DMS153 (cell line): ENCODE measurements at regions not wholly inside any gene's neighbourhood (a gene's known extent, or its start where the extent isn't known, plus 50 kb on each side); places are given as distances from the start of the nearest gene placed in this dataset.
"Not testable (repeated sequence)": the region's sequence is repeated elsewhere in the genome, so short reads cannot be mapped to it uniquely, and the experiment has no call there.

ENCODE experiments used
- DNase-seq: peaks from one replicate; lab custom pipeline; 2025; lab: John Stamatoyannopoulos, UW

DNA sequence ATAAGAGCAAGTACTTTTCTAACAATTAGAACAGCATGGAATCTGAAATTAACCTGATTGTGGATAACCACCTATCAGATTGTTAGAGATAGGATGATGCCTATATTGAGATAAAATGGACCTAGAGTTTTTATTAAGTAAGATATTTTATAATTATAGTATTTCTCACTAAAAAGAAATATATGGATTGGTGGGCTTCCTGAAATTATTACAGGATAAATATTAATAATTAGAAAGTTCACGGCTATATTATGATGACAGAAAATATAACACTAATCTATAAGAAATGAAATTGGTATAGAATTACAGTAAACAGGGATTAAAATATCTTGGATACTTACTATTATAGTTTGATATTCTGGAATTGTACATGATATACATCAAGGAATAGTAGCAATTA, 378.0 kb upstream of the SPRY2 start:
- DNase-seq = no peak

DNA sequence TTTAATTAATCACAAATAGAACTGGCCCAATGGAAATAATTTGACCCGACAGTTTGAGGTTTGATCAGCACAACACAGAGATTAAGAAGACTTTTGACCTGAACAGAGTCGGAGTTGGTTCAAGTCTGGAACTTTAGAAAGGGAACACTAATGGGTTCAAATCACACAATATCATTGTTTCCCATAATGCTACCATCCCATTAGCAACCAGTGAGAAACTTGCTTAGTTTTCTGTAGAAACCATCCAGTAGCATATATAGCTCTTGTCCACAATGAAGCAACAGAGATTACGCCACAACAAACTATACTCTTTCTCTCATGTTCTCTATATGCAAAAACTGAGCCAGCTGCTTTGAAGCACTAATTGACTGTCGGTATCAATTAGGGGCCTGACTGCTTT, 376.9 kb upstream of the SPRY2 start:
- no peak for DNase-seq

DNA sequence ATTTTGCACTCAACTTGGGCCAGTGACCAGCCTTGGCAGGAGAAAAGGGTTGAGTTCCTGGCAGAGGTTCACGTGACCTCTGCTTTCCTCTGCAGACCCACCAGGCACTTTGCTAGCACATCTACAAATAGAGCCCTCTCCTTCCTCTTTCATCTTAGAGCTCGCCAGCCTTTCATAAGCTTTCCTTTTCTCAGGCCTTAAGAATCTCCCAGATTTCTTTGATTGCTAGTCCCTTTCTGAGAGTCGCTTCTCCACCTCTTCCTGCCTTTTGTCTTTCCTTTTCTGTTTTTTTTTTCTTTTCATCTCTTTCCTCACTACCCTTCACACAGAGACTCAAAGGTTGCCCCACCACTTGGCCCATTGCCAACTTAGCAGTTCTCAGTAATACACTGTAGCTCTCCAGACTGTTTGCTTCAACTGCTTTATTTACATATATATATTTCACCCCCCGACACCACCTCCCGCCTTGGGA, 375.7 kb upstream of the SPRY2 start:
- DNase-seq = peak; percentile 33

DNA sequence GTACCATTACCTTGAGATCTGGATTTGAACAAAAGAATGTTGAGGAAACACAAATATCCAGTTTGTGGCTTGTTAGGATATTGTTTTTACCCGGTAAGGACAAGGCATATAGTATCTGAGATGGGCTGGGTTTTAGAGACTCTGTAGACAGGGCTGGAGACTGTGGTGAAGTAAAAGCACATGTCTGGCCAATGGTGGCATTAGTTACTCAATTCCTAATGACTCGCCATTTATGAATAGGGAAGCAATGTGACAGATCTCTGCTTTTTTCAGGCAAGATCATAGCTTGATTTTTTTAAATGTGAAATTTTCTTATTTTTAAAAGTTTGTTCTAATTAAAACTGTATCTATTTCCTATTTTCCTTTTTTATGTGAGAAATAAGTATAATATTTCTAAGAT, 371.1 kb upstream of the SPRY2 start:
- DNase-seq = no peak

DNA sequence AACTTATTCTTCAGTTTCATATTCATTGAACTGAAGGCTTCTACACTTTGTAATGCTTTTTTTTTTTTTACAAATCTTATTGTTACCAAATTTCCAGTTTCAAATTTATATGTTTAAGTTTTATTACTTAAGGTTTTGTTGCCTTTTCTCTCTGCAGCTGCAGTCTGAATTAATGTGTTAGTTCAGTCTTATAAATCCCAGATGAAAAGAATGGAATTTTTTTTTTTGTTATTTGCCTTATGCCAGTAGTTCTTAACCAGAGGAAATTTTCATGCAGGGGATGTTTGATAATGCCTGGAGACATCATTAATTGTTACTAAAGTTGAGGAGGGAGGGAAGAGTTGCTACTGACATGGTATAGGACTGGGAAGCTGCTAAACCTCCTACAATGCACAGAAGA, 367.9 kb upstream of the SPRY2 start:
- no peak for DNase-seq

DNA sequence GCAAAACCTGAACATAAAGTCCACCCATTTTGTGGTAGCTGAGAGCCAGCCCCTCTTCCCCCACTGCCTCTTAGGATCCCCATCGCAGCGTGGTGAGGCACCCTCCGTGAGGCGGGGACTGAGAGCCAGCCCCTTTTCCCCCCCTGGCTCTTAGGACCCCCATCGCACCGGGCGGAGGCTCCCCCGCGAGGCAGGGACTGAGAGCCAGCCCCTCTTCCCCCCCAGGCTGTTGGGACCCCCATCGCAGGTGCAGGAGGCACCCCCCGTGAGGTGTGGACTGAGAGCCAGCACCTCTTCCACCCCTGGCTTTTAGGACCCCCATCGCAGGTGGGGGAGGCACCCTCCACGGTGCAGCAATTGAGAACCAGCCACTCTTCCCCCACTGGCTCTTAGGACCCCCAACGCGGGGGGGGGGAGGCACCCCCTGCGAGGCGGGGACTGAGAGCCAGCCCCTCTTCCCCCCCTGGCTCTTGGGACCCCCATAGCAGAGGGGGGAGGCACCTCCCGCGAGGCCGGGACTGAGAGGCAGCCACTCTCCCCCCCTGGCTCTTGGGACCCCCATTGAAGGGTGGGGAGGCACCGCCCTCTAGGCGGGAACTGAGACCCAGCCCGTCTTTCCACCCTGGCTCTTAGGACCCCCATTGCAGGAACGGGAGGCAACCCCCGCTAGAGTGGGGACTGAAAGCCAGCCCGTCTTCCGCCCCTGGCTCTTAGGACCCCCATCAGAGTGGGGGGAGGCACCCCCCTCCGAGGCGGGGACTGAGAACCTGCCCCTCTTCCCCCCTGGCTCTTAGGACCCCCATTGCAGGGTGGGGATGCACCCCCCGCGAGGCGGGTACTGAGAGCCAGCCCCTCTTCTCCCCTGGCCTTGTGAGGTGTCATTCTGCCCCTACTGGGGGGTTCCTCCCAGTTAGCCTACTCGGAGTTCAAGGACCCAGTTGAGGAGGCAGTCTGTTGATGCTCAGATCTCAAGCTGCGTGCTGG, 366.4 kb upstream of the SPRY2 start:
- no peak for DNase-seq

DNA sequence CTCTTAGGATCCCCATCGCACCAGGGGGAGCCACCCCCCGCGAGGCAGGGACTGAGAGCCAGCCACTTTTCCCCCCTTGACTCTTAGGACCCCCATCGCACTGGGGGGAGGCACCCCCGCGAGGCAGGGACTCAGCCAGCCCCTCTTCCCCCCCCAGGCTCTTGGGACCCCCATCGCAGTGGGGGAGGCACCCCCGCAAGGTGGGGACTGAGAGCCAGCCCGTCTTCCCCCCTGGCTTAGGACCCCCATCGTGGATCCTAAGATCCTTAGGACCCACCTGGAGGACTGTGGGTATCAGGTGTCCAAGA, 365.2 kb upstream of the SPRY2 start:
- DNase-seq = no peak

DNA sequence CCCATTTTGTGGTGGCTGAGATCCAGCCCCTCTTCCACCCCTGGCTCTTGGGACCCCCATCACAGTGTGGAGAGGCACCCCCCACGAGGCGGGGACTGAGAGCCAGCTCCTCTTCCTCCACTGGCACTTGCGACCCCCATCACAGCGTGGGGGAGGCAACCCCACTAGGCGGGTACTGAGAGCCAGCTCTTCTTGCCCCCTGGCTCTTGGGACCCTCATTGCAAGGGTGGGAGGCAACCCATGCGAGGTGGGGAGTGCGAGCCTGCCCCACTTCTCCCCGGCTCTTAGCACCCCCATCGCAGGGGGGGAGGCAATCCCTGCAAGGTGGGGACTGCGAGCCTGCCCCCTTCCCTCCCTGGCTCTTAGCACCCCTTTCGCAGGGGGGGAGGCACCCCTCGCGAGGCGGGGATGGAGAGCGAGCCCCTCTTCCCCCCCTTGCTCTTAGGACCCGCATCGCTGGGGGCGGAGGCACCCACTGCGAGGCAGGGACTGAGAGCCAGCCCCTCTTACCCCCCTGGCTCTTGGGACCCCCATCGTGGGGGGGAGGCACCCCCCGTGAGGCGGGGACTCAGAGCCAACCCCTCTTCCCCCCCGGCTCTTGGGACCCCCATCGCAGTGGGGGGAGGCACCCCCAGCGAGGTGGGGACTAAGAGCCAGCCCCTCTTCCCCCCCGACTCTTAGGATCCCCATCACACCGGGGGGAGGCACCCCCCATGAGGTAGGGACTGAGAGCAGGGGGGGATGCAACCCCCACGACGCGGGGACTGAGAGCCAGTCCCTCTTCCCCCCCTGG, 364.6 kb upstream of the SPRY2 start:
- DNase-seq = no peak

DNA sequence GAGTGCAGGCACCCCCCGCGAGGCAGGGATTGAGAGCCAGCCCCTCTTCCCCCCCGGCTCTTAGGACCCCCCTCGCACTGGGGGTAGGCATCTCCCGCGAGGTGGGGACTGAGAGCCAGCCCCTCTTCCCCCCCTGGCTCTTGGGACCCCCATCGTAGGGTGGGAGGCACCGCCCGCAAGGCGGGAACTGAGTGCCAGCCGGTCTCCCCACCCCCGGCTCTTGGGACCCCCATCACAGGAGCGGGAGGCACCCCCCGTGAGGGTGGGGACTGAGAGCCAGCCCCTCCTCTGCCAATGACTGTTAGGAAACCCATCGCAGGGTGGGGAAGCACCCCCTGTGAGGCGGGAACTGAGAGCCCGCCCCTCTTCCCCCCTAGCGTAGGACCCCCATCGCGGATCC, 363.4 kb upstream of the SPRY2 start:
- DNase-seq = no peak

DNA sequence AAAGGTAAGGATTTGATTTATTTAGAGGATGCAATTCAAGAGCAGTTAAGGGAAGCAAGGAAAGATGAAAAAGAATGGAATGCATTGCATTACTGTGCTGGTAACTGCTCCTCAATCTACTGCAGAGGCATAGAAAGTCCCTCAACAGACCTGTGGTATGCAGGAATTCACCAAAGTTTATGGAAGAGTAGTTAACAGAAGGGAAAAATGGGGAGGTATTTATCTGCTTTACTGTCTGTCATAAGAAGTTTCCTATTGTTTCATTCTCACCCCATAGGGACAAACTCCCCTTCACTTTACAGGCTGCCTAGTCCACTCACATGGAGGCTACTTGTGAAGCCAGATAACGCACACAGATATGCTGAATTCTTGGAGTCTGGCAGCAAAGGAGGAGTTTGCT, 354.9 kb upstream of the SPRY2 start:
- no peak for DNase-seq

DNA sequence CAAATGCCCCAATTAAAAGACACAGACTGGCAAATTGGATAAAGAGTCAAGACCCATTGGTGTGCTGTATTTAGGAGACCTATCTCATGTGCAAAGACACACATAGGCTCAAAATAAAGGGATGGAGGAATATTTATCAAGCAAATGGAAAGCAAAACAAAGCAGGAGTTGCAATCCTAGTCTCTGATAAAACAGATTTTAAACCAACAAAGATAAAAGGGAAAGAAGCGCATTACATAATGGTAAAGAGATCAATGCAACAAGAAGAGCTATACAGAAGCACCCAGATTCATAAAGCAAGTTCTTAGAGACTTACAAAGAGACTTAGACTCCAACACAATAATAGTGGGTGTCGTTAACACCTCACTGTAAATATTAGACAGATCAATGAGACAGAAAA, 350.9 kb upstream of the SPRY2 start:
- DNase-seq = not testable (repeated sequence)

DNA sequence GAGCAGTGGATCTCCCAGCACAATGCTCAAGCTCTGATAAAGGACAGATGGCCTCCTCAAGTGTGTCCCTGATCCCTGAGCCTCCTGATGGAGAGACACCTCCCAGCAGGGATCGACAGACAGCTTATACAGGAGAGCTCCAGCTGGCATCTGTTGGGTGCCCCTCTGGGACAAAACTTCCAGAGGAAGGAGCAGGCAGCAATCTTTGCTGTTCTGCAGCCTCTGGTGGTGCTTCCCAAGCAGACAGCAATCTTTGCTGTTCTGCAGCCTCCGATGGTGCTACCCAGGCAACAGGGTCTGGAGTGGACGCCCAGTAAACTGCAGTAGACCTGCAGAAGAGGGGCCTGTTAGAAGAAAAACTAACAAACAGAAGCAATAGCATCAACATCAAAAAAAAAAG, 349.3 kb upstream of the SPRY2 start:
- no peak for DNase-seq

DNA sequence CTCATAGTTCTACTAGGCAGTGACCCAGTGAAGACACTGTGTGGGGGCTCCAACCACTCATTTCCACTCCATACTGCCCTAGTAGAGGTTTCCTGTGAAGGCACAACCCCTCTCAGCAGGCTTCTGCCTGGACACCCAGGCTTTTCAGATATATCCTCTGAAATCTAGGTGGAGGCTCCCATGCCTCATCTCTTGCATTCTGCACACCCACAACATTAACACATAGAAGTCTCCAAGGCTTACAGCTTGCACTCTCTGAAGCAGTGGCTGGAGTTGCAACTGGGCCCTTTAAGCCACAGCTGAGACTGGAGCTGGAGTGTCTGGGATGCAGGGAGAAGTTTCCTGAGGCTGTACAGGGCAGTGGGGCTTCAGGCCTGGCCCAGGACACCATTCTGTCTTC, 347.7 kb upstream of the SPRY2 start:
- DNase-seq = no peak

DNA sequence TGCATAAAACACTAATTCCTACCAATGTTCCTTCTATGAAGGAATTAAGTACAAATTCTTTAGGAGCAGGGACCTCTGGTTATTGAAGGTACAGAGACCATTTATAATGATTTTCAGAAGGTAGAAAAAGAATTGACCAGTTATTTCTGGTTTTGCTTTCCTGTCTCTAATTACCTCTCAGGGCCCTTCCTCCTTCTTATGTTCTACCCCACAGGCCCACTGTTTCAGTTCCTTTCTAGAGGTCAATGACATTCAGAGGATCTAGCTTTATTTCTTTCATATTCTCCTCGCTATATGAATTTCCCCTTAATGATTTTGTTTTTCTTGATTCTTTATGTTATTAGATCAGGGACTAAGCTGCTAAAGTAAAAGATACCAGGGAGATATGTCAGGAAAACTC, 345.0 kb upstream of the SPRY2 start:
- no peak for DNase-seq

DNA sequence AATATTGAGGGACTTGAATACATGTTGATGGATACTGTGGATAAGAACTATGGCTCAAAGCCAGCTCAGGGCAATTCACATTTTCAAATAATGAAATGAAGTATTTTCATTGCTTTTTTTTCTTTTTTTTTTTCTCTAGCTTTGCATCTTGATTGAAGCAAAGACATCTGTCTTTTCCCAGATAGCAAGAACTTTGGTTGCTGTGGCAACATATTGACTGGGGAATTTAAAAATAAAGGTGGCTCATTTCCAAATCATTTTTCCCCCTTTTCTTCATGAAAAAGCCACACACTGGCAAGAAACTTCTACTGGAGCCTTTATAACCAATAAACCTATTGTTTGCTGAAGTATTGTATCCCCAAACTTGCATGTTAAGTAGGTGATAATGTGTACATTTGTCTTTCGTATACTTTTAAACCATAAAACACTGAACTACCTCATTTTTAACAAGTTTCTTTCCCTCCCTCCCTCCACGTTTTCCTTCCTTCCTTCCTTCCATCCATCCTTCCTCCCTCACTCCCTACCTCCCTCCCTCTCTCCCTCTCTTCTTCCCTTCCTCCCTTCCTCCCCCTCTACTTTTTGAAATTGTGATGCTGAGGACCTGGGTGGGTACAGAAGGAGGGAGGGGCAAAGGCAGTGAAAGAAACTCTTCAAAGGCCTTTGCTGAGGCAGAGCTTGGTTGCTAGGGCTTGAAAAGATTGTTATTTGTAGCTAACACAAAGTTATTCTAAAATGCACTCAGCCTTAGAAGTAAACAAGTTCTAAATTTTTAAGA, 343.5 kb upstream of the SPRY2 start:
- DNase-seq = no peak

DNA sequence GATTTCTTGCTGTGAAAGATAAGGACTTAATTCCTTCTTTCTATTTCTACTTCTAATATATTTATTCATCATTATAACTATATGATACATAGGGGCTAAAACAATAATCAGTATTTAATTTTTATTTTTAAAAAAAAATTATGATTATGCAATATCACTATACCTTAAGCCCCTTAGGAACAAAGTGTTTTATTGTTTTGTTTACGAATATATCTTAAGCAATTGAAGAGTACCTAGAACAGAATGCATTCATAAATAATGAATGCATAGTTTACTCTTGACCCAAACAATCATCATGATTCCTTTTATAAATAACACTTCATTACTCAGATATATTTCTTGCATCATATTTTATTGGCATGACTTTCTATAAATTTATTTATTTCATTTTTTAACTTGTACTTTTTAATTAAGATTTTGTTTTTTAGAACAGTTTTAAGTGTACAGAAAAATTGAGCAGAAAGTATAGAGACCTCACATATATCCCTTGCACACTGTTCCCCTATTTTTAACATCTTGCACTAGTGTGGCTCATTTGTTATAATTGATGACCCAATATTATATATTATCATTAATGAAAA, 339.9 kb upstream of the SPRY2 start:
- DNase-seq = no peak

DNA sequence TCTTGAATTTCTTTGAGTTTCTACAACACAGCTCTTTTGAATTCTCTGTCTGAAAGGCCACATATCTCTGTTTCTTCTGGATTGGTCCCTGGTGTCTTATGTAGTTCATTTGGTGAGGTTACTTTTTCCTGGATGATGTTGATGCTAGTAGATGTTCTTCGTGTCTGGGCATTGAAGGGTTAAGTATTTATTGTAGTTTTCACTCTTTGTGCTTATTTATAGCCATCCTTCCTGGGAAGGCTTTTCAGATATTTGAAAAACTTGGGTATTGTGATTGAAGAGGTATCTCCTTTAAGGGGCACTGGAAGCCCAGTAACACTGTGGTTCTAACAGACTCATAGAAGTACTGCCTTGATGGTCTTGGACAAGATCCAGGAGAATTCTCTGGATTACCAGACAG, 338.5 kb upstream of the SPRY2 start:
- no peak for DNase-seq

DNA sequence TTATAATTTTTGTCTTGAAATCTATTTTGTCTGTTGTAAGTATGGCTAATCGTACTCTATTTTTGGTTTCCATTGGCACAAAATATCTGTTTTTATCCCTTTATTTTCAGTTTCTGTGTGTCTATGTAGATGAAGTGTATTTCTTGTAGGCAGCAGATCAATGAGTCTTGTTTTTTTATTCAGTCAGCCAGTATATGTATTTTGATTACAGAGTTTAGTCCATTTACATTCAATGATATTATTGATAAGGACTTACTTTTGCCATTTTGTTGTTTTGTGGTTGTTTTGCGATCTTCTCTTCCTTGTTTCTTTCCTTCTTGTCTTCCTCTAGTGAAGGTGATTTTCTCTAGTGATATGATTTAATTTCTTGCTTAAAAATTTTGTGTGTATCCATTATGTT, 336.3 kb upstream of the SPRY2 start:
- no peak for DNase-seq

DNA sequence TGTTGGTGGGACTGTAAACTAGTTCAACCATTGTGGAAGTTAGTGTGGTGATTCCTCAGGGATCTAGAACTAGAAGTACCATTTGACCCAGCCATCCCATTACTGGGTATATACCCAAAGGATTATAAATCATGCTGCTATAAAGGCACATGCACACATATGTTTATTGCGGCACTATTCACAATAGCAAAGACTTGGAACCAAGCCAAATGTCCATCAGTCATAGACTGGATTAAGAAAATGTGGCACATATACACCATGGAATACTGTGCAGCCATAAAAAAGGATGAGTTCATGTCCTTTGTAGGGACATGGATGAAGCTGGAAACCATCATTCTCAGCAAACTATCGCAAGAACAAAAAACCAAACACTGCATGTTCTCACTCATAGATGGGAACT, 334.5 kb upstream of the SPRY2 start:
- DNase-seq = not testable (repeated sequence)

DNA sequence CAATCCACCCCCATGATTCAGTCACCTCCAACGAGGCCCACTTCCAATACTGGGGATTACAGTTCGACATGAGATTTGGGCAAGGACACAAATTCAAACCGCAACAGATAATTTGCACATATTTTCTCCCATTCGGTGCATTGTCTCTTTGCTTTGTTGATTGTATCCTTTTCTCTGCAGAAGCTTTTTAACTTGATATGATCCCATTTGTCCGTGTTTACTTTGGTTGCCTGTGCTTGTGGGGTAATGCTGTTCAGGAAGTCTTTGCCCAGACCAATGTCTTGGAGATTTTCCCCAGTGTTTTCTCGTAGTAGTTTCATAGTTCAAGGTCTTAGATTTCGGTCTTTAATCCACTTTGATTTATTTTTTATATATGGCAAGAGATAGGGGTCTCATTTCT, 330.8 kb upstream of the SPRY2 start:
- no peak for DNase-seq

DNA sequence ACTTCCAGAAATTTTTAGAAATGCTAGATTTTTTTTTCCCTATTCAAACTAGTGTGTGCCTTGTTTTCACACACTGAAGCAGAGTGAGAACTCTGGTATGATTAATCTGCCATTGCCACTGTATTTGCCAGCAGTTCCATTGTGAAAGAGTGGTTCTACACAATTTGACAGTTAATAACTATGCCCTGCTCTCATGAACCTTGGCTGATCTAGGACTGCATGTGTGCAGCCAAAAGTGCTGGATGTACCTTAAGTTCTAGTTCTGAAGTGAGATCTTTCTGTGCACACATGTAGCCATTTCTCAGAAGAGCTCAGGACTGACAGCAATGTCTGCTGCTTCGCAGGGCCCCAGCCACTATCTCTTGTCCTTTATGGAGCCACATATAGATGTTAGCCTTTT, 328.2 kb upstream of the SPRY2 start:
- DNase-seq = no peak

DNA sequence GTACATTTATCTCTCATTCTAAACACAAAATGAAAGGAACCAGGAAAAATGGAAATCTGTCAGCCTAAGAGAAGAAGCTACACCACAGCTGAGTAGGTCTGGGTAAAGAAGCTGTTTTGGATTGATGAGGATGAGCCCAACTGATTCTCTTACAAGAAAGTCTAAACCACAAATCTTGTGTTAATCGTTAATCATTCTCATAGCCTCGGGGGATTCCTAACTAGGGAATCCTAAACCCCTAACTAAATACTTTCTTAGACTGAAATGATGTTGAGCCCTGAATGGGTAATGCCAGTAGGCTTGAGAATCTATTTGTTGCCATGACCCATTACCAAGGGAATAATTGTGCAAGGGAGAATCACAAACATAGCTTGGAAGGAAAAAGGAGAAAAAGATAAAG, 327.5 kb upstream of the SPRY2 start:
- DNase-seq = no peak
